Keratinocyte (primary cell): ENCODE measurements at regions not wholly inside any gene's neighbourhood (a gene's known extent, or its start where the extent isn't known, plus 50 kb on each side); places are given as distances from the start of the nearest gene placed in this dataset.

Source experiments
- DNase-seq: peaks from one replicate; pipeline ENCODE4 v3.0.0-alpha.2; 2011; ENCODE audit warnings: low read depth, missing footprints, low spot score
- FAIRE-seq: peaks from 2 replicates; lab custom pipeline; 2011; peaks lifted over from hg19 to GRCh38; lab: Jason Lieb, UNC
- H2AFZ ChIP-seq: 2 replicates; pipeline ENCODE4 v1.6.0; 2012; ENCODE audit warnings: low read length, control low read depth, inconsistent platforms; ENCODE audit not compliant: control insufficient read depth
- H3K27ac ChIP-seq: 2 replicates; pipeline ENCODE4 v1.5.1; 2011; ENCODE audit warnings: low read length; ENCODE audit not compliant: control insufficient read depth, insufficient read depth
- H3K27me3 ChIP-seq: 3 replicates; pipeline ENCODE4 v1.6.0; 2011; ENCODE audit warnings: low read length; ENCODE audit not compliant: control insufficient read depth, insufficient read depth; ENCODE audit errors: extremely low read depth
- H3K36me3 ChIP-seq, 2 experiments: 2 replicates in 1 of 2; 3 replicates in 1 of 2; pipeline ENCODE4 v1.5.1; 2011; ENCODE audit warnings: low read length in 2 of 2, mild to moderate bottlenecking in 1 of 2; ENCODE audit not compliant: control insufficient read depth in 2 of 2, insufficient read depth in 2 of 2; ENCODE audit errors: extremely low read depth in 1 of 2
- H3K4me1 ChIP-seq: 3 replicates; pipeline ENCODE4 v1.5.1; 2011; ENCODE audit warnings: low read length; ENCODE audit not compliant: control insufficient read depth, insufficient read depth; ENCODE audit errors: extremely low read depth
- H3K4me2 ChIP-seq: 3 replicates; pipeline ENCODE4 v1.6.0; 2011; ENCODE audit warnings: low read depth, low read length; ENCODE audit not compliant: control insufficient read depth, insufficient read depth; ENCODE audit errors: extremely low read depth
- H3K4me3 ChIP-seq, 3 experiments: fragments of 200-600 bp in 1 of 3; sonication (generic) in 1 of 3; 2 replicates in 2 of 3; 3 replicates in 1 of 3; pipeline ENCODE4 v1.5.1; 2011 to 2016; ENCODE audit warnings: low read length in 3 of 3, mild to moderate bottlenecking in 3 of 3, control low read depth in 2 of 3, inconsistent platforms in 1 of 3, low read depth in 1 of 3, mixed read lengths in 1 of 3, mixed run types in 1 of 3, moderate library complexity in 1 of 3; ENCODE audit not compliant: control insufficient read depth in 2 of 3, insufficient read depth in 2 of 3; ENCODE audit errors: extremely low read depth in 1 of 3
- H3K79me2 ChIP-seq: 2 replicates; pipeline ENCODE4 v1.6.0; 2012; ENCODE audit warnings: low read length; ENCODE audit not compliant: control insufficient read depth, insufficient read depth
- H3K9ac ChIP-seq: 3 replicates; pipeline ENCODE4 v1.6.0; 2011; ENCODE audit warnings: low read length; ENCODE audit not compliant: control insufficient read depth, insufficient read depth; ENCODE audit errors: extremely low read depth
- H3K9me1 ChIP-seq: 3 replicates; pipeline ENCODE4 v1.6.0; 2011; ENCODE audit warnings: low read length; ENCODE audit not compliant: control insufficient read depth, insufficient read depth; ENCODE audit errors: extremely low read depth
- H3K9me3 ChIP-seq: 2 replicates; pipeline ENCODE4 v1.5.1; 2012; ENCODE audit warnings: low read depth, low read length; ENCODE audit not compliant: control insufficient read depth
- H4K20me1 ChIP-seq: 3 replicates; pipeline ENCODE4 v1.6.0; 2011; ENCODE audit warnings: low read length; ENCODE audit not compliant: control insufficient read depth, insufficient read depth; ENCODE audit errors: extremely low read depth
- EZH2 ChIP-seq: IDR thresholded peaks from one replicate; pipeline ENCODE4 v1.6.1; 2012; ENCODE audit warnings: inconsistent platforms, mild to moderate bottlenecking, low read length, moderate library complexity
- dilution Hi-C: fragments of 300-500 bp; cut with MboI; formaldehyde crosslinking; loops from one replicate; pipeline ENCODE4 v1.7.0; 2020; ENCODE audit warnings: low sequenced_read_pairs; ENCODE audit not compliant: extremely low pct_ligation_motif_present
- TF ChIP-seq, protein P1 (sequence below), 3 experiments: IDR thresholded peaks in 1 of 3; conservative IDR thresholded peaks in 1 of 3; optimal IDR thresholded peaks in 1 of 3; 2 replicates in 2 of 3; 3 replicates in 1 of 3; pipeline versions ENCODE3 to v1.5.1; 2011; ENCODE audit warnings: low read length in 3 of 3, mild to moderate bottlenecking in 3 of 3, moderate library complexity in 2 of 3, control low read depth in 1 of 3, inconsistent platforms in 1 of 3; ENCODE audit not compliant: insufficient read depth in 2 of 3; ENCODE audit errors: extremely low read depth in 1 of 3

DNA sequence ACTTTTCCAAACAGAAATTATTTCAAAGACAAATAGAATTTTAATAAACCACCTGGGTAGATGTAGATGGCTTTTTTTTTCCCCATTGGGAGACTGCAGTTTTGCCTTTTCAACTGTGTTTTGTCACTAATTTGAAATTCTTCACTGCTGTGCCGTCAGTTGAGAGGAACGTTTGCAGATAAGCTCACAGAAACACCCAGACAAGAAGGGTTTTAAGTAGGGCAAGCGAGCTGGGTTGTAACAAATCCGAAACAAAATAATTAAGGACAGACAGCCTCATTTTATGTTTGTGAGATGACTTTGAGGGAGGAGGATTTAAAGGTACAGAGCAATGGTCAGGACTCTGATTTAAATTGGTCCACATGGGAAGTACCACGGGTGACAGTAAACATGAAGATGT lies 155.1 kb upstream of the NTRK2 start:
- Histone ChIP-seq H3K27me3 (no peaks in the 10 kb centered on the region), H3K4me2 (no peak overlapping the region), H3K9me3 (no peaks in the 10 kb centered on the region), H3K79me2 (no peaks in the 10 kb centered on the region), H3K4me3 (no peak overlapping the region), H3K36me3 (no peaks in the 10 kb centered on the region), H3K4me1 (peaks cover 5% of the 10 kb centered on the region), H2AFZ (no peak overlapping the region), H3K9me1 (no peaks in the 10 kb centered on the region), H3K27ac (no peak overlapping the region), H3K9ac (no peak overlapping the region), H4K20me1 (no peaks in the 10 kb centered on the region)
- TF ChIP-seq EZH2 = no peak
- TF ChIP-seq, protein P1, sequence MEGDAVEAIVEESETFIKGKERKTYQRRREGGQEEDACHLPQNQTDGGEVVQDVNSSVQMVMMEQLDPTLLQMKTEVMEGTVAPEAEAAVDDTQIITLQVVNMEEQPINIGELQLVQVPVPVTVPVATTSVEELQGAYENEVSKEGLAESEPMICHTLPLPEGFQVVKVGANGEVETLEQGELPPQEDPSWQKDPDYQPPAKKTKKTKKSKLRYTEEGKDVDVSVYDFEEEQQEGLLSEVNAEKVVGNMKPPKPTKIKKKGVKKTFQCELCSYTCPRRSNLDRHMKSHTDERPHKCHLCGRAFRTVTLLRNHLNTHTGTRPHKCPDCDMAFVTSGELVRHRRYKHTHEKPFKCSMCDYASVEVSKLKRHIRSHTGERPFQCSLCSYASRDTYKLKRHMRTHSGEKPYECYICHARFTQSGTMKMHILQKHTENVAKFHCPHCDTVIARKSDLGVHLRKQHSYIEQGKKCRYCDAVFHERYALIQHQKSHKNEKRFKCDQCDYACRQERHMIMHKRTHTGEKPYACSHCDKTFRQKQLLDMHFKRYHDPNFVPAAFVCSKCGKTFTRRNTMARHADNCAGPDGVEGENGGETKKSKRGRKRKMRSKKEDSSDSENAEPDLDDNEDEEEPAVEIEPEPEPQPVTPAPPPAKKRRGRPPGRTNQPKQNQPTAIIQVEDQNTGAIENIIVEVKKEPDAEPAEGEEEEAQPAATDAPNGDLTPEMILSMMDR (optimal IDR thresholded peaks at IDR 0.05 in 1 of 3, IDR thresholded peaks at IDR 0.05 in 1 of 3, conservative IDR thresholded peaks at IDR 0.05 in 1 of 3; ENCODE audit: extremely low read depth in 1 of 3, insufficient read depth in 2 of 3, low read length in 3 of 3) = no peak
- dilution Hi-C loops = no loop called here
- no peak for FAIRE-seq
- no peak for DNase-seq

GRCh38 chr9:84517026-84517425 lies 152.5 kb upstream of the NTRK2 start:
- Histone ChIP-seq H3K9ac (no peak overlapping the region), H3K27me3 (no peaks in the 10 kb centered on the region), H3K9me3 (no peaks in the 10 kb centered on the region), H4K20me1 (no peaks in the 10 kb centered on the region), H3K27ac (no peak overlapping the region), H2AFZ (no peak overlapping the region), H3K4me3 (no peak overlapping the region), H3K9me1 (no peaks in the 10 kb centered on the region), H3K4me1 (peaks cover 4% of the 10 kb centered on the region), H3K79me2 (no peaks in the 10 kb centered on the region), H3K4me2 (no peak overlapping the region), H3K36me3 (no peaks in the 10 kb centered on the region)
- no peak for DNase-seq
- no peak for FAIRE-seq
- dilution Hi-C loops = no loop called here
- TF ChIP-seq, protein P1 (optimal IDR thresholded peaks at IDR 0.05 in 1 of 3, IDR thresholded peaks at IDR 0.05 in 1 of 3, conservative IDR thresholded peaks at IDR 0.05 in 1 of 3; ENCODE audit: extremely low read depth in 1 of 3, insufficient read depth in 2 of 3, low read length in 3 of 3) = no peak
- no peak for TF ChIP-seq EZH2
